ENCODE measurements at regions not wholly inside any gene's neighbourhood (a gene's known extent, or its start where the extent isn't known, plus 50 kb on each side); places are given as distances from the start of the nearest gene placed in this dataset.

DNA sequence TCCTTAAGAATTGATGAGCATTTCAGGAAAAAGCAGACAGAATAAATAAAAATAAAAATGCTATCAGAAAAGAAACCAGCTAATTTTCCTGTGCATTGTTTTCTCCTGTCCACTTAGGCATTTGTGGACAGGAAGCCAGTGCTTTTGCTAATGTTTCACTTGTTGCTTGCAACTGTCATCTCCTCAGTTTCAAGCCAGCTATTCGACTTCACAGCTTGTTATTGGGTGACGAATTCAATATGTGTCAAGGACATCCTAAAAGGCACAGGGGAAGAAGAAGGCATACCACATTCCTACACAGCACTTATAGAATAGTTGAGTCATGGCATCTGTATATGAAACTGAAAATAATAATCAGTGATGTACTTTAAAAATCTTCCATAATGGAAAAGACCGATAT, 530.6 kb upstream of the KIRREL3 start:
- Histone ChIP-seq H3K27me3 (replicated peaks; ENCODE audit: insufficient read depth) (no peaks in the 10 kb centered on the region), H3K36me3 (no peaks in the 10 kb centered on the region), H3K4me3 (no peak overlapping the region), H3K9me3 (no peaks in the 10 kb centered on the region), H3K4me1 (replicated peaks) (no peaks in the 10 kb centered on the region), H3K27ac (no peak overlapping the region)
- DNase-seq (ENCODE audit: low spot score), result no peak
- intact Hi-C loops (cut with DNase I), result no loop called here
- TF ChIP-seq POLR2A (IDR thresholded peaks at IDR 0.05), result no peak
- TF ChIP-seq, protein P1, sequence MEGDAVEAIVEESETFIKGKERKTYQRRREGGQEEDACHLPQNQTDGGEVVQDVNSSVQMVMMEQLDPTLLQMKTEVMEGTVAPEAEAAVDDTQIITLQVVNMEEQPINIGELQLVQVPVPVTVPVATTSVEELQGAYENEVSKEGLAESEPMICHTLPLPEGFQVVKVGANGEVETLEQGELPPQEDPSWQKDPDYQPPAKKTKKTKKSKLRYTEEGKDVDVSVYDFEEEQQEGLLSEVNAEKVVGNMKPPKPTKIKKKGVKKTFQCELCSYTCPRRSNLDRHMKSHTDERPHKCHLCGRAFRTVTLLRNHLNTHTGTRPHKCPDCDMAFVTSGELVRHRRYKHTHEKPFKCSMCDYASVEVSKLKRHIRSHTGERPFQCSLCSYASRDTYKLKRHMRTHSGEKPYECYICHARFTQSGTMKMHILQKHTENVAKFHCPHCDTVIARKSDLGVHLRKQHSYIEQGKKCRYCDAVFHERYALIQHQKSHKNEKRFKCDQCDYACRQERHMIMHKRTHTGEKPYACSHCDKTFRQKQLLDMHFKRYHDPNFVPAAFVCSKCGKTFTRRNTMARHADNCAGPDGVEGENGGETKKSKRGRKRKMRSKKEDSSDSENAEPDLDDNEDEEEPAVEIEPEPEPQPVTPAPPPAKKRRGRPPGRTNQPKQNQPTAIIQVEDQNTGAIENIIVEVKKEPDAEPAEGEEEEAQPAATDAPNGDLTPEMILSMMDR (IDR thresholded peaks at IDR 0.05), result no peak
- WGBS, result 54% methylated on average over 3 of the region's 3 CpGs

DNA sequence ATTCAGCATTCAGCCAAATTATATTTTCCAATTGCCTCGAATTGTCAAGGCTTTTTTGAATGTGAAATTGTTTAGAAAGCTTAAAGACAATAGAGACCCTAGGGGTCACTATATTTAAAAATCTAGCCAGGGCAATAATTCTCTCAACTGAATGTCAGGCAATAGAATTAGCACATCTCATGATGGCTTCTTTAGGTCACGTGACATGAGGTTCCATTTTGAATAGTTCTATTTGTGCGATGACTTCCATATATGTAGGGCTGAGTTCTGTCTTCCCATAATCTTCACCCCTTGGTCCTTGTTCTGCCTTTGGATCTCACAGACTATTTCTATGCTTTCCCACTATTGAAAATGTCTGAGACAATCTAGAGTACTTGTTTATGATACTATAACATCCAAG, 527.7 kb upstream of the KIRREL3 start:
- Histone ChIP-seq H3K36me3 (no peaks in the 10 kb centered on the region), H3K9me3 (no peaks in the 10 kb centered on the region), H3K27ac (no peak overlapping the region), H3K27me3 (replicated peaks; ENCODE audit: insufficient read depth) (no peaks in the 10 kb centered on the region), H3K4me3 (no peak overlapping the region), H3K4me1 (replicated peaks) (no peaks in the 10 kb centered on the region)
- TF ChIP-seq, protein P1 (IDR thresholded peaks at IDR 0.05), result no peak
- no peak for TF ChIP-seq POLR2A (IDR thresholded peaks at IDR 0.05)
- no peak for TF ChIP-seq POLR2AphosphoS5 (IDR thresholded peaks at IDR 0.05)
- 74% methylated on average over 3 of the region's 3 CpGs for WGBS
- DNase-seq (ENCODE audit: low spot score), result no peak
- intact Hi-C loops (cut with DNase I), result no loop called here

DNA sequence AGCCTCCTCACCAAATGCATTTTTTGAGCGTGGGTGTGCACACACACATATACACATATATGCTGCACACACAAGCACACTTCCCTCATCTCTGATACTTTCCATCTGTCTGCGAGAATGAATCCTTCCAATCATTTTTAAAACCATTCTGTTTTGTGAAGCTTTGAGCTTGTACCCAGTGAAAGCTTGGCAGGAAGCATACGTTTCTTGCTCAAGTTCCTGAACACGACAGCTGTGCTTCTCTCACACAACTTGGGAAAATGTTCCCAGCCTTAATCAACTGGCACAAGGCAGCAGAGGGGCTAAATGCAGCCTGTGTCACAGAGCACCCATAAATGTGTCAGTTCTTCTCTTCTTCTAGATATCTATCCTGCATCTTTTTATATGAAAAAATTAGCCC, 524.0 kb upstream of the KIRREL3 start:
- H3K4me1 ChIP-seq (replicated peaks), result no peaks in the 10 kb centered on the region
- DNase-seq (ENCODE audit: low spot score), result no peak
- no peak overlapping the region for H3K27ac ChIP-seq
- H3K27me3 ChIP-seq (replicated peaks; ENCODE audit: insufficient read depth), result no peaks in the 10 kb centered on the region
- no peak overlapping the region for H3K4me3 ChIP-seq
- TF ChIP-seq, protein P1 (IDR thresholded peaks at IDR 0.05), result no peak
- TF ChIP-seq POLR2AphosphoS5 (IDR thresholded peaks at IDR 0.05) (no peak), POLR2A (IDR thresholded peaks at IDR 0.05) (no peak)
- H3K36me3 ChIP-seq, result no peaks in the 10 kb centered on the region
- 24% methylated on average over 4 of the region's 4 CpGs for whole genome bisulfite sequencing
- H3K9me3 ChIP-seq, result no peaks in the 10 kb centered on the region
- intact Hi-C loops (cut with DNase I), result no loop called here

DNA sequence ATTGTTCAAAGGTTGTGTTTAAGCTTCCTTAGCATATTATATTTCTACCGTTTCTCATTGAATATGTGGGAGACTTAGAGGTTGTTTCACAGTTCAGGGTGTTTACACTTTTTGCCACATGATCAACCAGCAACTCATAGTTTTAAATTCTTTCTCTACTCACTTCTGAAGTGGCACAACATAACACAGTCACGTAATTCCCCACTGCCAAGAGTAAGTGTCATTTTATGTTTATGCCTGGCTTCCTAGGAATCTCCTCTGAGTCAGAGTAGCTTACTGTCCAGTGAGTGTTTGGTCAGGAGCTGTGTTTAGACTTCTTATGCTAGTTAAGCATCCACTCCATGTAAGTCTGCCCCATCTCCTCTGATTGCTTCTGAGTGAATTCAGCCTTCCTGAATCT, 520.8 kb upstream of the KIRREL3 start:
- Histone ChIP-seq H3K4me3 (no peak overlapping the region), H3K9me3 (no peaks in the 10 kb centered on the region), H3K36me3 (no peaks in the 10 kb centered on the region), H3K4me1 (replicated peaks) (no peaks in the 10 kb centered on the region), H3K27me3 (replicated peaks; ENCODE audit: insufficient read depth) (no peaks in the 10 kb centered on the region), H3K27ac (no peak overlapping the region)
- TF ChIP-seq POLR2A (IDR thresholded peaks at IDR 0.05) (no peak), POLR2AphosphoS5 (IDR thresholded peaks at IDR 0.05) (no peak)
- TF ChIP-seq, protein P1 (IDR thresholded peaks at IDR 0.05), result no peak
- DNase-seq (ENCODE audit: low spot score), result no peak
- 67% methylated on average over 2 of the region's 2 CpGs for WGBS
- intact Hi-C loops (cut with DNase I), result no loop called here

DNA sequence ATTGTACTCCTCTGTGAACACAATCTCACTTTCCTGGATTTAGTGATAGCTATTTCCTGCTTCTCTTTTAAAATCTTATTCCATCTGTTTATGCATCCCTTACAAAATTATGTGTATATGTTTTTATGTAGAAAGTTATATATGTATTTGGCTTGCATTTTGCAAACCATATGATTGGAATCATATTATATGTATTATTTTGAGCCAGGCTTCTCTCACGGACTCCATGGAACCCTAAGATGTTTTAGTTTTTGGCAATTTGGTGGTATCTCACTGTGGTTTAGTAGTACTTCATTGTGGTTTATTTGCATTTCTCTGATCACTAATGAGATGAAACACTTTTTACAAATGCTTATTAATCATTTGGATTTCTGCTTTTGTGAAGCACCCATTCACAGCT, 507.3 kb upstream of the KIRREL3 start:
- no peak overlapping the region for H3K27ac ChIP-seq
- H3K27me3 ChIP-seq (replicated peaks; ENCODE audit: insufficient read depth), result no peaks in the 10 kb centered on the region
- no peaks in the 10 kb centered on the region for H3K4me1 ChIP-seq (replicated peaks)
- no peaks in the 10 kb centered on the region for H3K36me3 ChIP-seq
- no peaks in the 10 kb centered on the region for H3K9me3 ChIP-seq
- intact Hi-C loops (cut with DNase I), result no loop called here
- no peak overlapping the region for H3K4me3 ChIP-seq
- WGBS, result 89% methylated on average over 1 of the region's 1 CpG
- no peak for DNase-seq (ENCODE audit: low spot score)
- TF ChIP-seq, protein P1 (IDR thresholded peaks at IDR 0.05), result no peak
- TF ChIP-seq POLR2A (IDR thresholded peaks at IDR 0.05), result no peak
- no peak for TF ChIP-seq POLR2AphosphoS5 (IDR thresholded peaks at IDR 0.05)

Data from prostate gland (tissue), 2 donors.